ENCODE measurements at regions not wholly inside any gene's neighbourhood (a gene's known extent, or its start where the extent isn't known, plus 50 kb on each side); places are given as distances from the start of the nearest gene placed in this dataset.

DNA sequence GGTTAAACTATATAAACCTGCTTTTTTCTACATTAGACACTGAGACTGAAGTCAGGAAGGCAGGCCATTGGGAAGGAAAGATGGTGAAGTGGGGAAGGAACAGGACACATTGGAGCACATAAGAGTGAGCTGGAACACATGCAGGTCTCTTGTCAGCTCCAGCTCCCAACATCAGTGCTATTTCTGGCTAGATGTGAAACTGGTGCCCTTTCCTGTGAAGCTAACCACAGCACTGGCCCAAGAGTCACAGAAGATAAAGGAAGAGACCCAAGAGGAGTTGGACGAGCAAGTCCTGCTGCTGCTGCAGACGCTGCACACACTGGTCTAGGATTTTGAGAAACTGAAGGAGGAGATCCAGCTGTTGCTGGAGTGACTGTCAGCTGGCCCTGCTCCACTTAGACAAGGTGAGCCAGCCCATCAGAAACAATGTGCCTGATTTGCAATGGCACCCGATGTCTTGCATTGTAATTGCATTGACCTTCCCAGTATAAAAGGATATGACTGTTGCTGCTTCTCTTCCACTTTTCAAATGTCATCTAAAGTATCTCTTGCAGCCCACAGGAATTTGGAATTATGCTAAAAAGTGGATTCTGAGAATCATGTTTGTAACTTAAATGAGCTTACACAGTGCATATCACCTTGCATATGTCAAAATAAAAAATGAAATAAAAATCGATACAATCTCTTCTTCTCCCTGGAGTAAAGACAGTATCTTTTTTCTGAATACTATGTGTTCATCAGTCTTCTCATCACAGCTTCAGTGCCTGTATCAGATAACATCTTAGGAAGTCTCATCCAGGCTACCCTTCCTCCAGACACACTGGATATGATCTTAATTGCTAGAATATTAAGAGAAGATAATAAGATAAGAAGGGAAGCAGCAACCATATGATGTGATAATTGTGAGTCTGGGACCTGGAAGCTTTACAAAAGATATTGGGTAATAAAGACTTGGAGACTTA is 230.7 kb upstream of the SPRY2 start:
- TF ChIP-seq POLR2A (IDR thresholded peaks at IDR 0.05) = no peak
- TF ChIP-seq, protein P1, sequence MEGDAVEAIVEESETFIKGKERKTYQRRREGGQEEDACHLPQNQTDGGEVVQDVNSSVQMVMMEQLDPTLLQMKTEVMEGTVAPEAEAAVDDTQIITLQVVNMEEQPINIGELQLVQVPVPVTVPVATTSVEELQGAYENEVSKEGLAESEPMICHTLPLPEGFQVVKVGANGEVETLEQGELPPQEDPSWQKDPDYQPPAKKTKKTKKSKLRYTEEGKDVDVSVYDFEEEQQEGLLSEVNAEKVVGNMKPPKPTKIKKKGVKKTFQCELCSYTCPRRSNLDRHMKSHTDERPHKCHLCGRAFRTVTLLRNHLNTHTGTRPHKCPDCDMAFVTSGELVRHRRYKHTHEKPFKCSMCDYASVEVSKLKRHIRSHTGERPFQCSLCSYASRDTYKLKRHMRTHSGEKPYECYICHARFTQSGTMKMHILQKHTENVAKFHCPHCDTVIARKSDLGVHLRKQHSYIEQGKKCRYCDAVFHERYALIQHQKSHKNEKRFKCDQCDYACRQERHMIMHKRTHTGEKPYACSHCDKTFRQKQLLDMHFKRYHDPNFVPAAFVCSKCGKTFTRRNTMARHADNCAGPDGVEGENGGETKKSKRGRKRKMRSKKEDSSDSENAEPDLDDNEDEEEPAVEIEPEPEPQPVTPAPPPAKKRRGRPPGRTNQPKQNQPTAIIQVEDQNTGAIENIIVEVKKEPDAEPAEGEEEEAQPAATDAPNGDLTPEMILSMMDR (IDR thresholded peaks at IDR 0.05) = no peak
- no peak for DNase-seq
- intact Hi-C loops (cut with DNase I; ENCODE audit: low total_unique reads) = no loop called here
- H3K27ac ChIP-seq = no peak overlapping the region
- H3K4me3 ChIP-seq = no peak overlapping the region
- H3K36me3 ChIP-seq = no peaks in the 10 kb centered on the region
- H3K4me1 ChIP-seq = no peaks in the 10 kb centered on the region
- no peaks in the 10 kb centered on the region for H3K9me3 ChIP-seq
- H3K27me3 ChIP-seq = no peaks in the 10 kb centered on the region

- intact Hi-C loops (cut with DNase I; ENCODE audit: low total_unique reads) = no loop called here
- DNase-seq = no peak
- no peak overlapping the region for H3K4me3 ChIP-seq
These were observed 222.5 kb upstream of the SPRY2 start for GRCh38 chr13:80563439-80563838.

GRCh38 chr13:80562433-80563156 is 221.7 kb upstream of the SPRY2 start:
- H3K27ac ChIP-seq = peak overlapping the region in 1 of 2 donors; percentile 14
- intact Hi-C loops (cut with DNase I; ENCODE audit: low total_unique reads) = no loop called here

More at GRCh38 chr13:80563439-80563838, 222.5 kb upstream of the SPRY2 start:
- Histone ChIP-seq H3K27me3 (no peaks in the 10 kb centered on the region), H3K36me3 (no peaks in the 10 kb centered on the region), H3K9me3 (no peaks in the 10 kb centered on the region), H3K27ac (no peak overlapping the region), H3K4me1 (no peaks in the 10 kb centered on the region)
- no peak for TF ChIP-seq POLR2A (IDR thresholded peaks at IDR 0.05)
- TF ChIP-seq, protein P1 (IDR thresholded peaks at IDR 0.05) = no peak

GRCh38 chr13:80560609-80561008 is 219.7 kb upstream of the SPRY2 start:
- Histone ChIP-seq H3K4me1 (no peaks in the 10 kb centered on the region), H3K27ac (no peak overlapping the region), H3K36me3 (no peaks in the 10 kb centered on the region), H3K9me3 (no peaks in the 10 kb centered on the region), H3K4me3 (no peak overlapping the region), H3K27me3 (no peaks in the 10 kb centered on the region)
- intact Hi-C loops (cut with DNase I; ENCODE audit: low total_unique reads) = no loop called here
- no peak for DNase-seq
- TF ChIP-seq, protein P1 (IDR thresholded peaks at IDR 0.05) = no peak
- no peak for TF ChIP-seq POLR2A (IDR thresholded peaks at IDR 0.05)

More at GRCh38 chr13:80562433-80563156, 221.7 kb upstream of the SPRY2 start:
- Histone ChIP-seq H3K27me3 (no peaks in the 10 kb centered on the region), H3K36me3 (no peaks in the 10 kb centered on the region), H3K9me3 (no peaks in the 10 kb centered on the region), H3K4me3 (no peak overlapping the region), H3K4me1 (no peaks in the 10 kb centered on the region)
- TF ChIP-seq, protein P1 (IDR thresholded peaks at IDR 0.05) = no peak
- no peak for DNase-seq

DNA sequence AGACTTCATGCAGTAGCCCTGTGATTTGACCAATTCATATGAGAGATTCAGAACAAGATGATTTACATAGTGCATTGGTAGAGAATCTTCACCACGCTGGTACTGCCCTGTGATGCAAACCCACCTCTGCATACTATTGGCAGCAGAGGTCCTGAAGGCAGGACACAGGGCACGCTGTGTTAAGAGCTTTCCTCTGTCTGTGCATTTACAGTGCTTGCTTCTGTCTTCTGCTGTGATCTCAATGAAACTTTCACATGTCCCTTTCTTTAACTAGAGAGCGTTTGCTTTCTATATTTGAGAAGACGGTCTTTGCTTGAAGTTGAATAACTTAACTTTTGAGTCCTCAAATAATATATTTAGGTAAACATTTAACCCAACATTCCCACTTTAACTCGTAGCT is 219.0 kb upstream of the SPRY2 start:
- no peaks in the 10 kb centered on the region for H3K27me3 ChIP-seq
- H3K27ac ChIP-seq = no peak overlapping the region
- no peaks in the 10 kb centered on the region for H3K9me3 ChIP-seq
- DNase-seq = no peak
- no peak for TF ChIP-seq POLR2A (IDR thresholded peaks at IDR 0.05)
- TF ChIP-seq, protein P1 (IDR thresholded peaks at IDR 0.05) = no peak
- H3K4me3 ChIP-seq = no peak overlapping the region
- intact Hi-C loops (cut with DNase I; ENCODE audit: low total_unique reads) = no loop called here
- H3K36me3 ChIP-seq = no peaks in the 10 kb centered on the region
- H3K4me1 ChIP-seq = no peaks in the 10 kb centered on the region
